GM12891 (cell line): ENCODE measurements at regions not wholly inside any gene's neighbourhood (a gene's known extent, or its start where the extent isn't known, plus 50 kb on each side); places are given as distances from the start of the nearest gene placed in this dataset.
"Not testable (repeated sequence)": the region's sequence is repeated elsewhere in the genome, so short reads cannot be mapped to it uniquely, and the experiment has no call there.

Source experiments
- DNase-seq: peaks from one replicate; pipeline ENCODE4 v3.0.0; 2011; ENCODE audit warnings: low spot score; ENCODE audit not compliant: insufficient read length
- FAIRE-seq: peaks from 2 replicates; lab custom pipeline; 2011; peaks lifted over from hg19 to GRCh38; lab: Jason Lieb, UNC
- PAX5 ChIP-seq: IDR thresholded peaks from 2 replicates; pipeline ENCODE4 v1.6.1; 2011; ENCODE audit warnings: low read length, moderate library complexity, mild to moderate bottlenecking; ENCODE audit not compliant: insufficient read depth, severe bottlenecking
- POLR2A ChIP-seq: IDR thresholded peaks from 2 replicates; pipeline ENCODE4 v1.6.1; 2011; ENCODE audit warnings: low read depth, low read length, control low read depth
- POLR2AphosphoS5 ChIP-seq: IDR thresholded peaks from 2 replicates; pipeline ENCODE4 v1.6.1; 2011; ENCODE audit warnings: low read depth, low read length, control low read depth
- POU2F2 ChIP-seq: IDR thresholded peaks from 2 replicates; pipeline ENCODE4 v1.6.1; 2011; ENCODE audit warnings: low read depth, mild to moderate bottlenecking, control low read depth, low read length, moderate library complexity
- SPI1 ChIP-seq: IDR thresholded peaks from 2 replicates; pipeline ENCODE4 v1.6.1; 2011; ENCODE audit warnings: low read depth, low read length, control low read depth
- TAF1 ChIP-seq: IDR thresholded peaks from 2 replicates; pipeline ENCODE4 v1.6.1; 2011; ENCODE audit warnings: low read depth, low read length, control low read depth

DNA sequence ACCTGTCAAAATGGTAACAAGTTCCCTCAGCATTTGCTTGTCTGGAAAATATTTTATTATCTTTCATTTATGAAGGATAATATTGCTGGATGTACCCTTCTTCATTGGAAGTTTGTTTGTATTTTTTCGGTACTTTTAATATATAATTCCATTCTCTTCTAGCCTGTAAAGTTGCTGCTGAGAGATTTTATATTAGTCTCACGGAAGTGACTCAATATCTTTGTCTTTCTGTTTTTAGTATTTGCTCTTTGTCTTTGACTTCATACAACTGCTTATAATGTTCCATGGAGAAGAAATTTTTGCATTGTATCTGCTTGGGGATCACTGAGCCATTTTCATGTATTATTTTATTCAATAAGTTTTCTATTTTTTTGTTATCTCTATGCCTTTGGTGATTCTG lies 1777.5 kb downstream of the BRINP3 start:
- FAIRE-seq = no peak
- no peak for DNase-seq
- no peak for TF ChIP-seq POLR2AphosphoS5
- TF ChIP-seq PAX5 = no peak
- TF ChIP-seq POLR2A = no peak
- TF ChIP-seq TAF1 = no peak
- TF ChIP-seq POU2F2 = no peak
- TF ChIP-seq SPI1 = no peak

DNA sequence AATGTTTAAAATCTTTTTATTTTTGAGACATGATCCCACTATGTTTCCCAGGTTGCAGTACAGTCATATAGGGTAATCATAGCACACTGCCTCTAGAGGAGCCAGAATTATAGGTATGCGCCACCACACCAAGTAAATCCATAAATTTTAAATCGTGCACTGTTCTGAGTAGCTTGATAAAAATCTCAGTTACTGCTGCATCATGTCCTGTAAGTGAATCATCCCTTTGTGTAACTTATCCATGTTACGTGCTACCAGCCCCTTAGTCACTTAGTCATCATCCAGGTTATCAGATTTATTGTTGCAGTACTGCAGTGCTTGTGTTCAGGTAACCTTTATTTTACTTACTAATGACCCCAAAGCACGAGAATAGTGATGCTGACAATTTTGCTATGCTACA lies 1770.9 kb downstream of the BRINP3 start:
- TF ChIP-seq PAX5 (no peak), POU2F2 (no peak), SPI1 (no peak), POLR2A (no peak), TAF1 (no peak)
- no peak for FAIRE-seq
- DNase-seq = no peak

- TF ChIP-seq TAF1 (no peak), POLR2AphosphoS5 (no peak), POU2F2 (no peak), PAX5 (no peak), SPI1 (no peak), POLR2A (no peak)
- FAIRE-seq = no peak
- no peak for DNase-seq
Observed at GRCh38 chr1:188708795-188709535, 1768.7 kb downstream of the BRINP3 start.

DNA sequence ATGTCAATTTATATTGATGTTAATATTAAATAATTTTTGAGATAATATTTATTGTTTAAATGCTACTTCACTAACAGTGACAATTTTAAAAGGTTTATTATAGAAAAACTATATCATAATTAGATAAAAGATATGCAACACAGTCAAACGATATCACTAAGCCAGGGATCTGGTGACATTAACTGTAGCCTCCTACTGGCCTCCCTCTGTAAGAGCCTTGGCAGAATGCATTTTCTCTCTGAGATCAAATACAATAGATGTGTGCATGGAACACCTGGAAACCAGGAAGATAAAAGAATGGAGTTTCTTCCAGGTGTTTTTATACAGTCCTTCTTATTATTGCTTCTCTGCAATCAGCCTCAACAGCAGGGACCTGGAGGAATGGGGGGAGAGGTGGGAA lies 1762.1 kb downstream of the BRINP3 start:
- FAIRE-seq = no peak
- no peak for DNase-seq
- TF ChIP-seq POU2F2 (no peak), POLR2A (no peak), TAF1 (no peak), PAX5 (no peak), POLR2AphosphoS5 (no peak), SPI1 (no peak)

- DNase-seq = no peak
- no peak for FAIRE-seq
- peak; percentile 90 for TF ChIP-seq SPI1
- TF ChIP-seq TAF1 = no peak
Observed at GRCh38 chr1:188719735-188720134, 1757.9 kb downstream of the BRINP3 start.

- TF ChIP-seq PAX5 (no peak), SPI1 (no peak), POLR2AphosphoS5 (no peak), POLR2A (no peak), TAF1 (no peak), POU2F2 (no peak)
- no peak for FAIRE-seq
- DNase-seq = no peak
Observed at GRCh38 chr1:188723332-188724020, 1754.2 kb downstream of the BRINP3 start.

DNA sequence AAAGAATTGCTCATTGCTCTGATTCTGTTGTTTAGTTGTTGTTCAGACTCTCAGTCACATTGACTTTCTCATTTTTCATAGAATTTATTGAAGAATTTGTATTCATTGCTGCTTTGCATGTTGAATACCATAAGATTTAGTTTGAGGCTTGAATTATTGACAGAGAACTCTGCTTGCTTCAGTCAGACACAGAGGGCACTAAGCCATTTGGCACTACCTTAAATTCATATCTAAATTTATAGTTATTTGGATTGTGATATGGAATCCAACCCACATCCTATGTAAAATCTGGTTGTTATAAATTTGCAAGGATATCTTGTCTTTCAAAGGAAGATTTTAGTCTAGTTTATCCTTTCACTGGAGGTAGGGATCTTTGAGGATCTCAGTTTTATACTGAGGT lies 1748.6 kb downstream of the BRINP3 start:
- DNase-seq (no peak), FAIRE-seq (no peak)
- TF ChIP-seq PAX5 = no peak
- no peak for TF ChIP-seq SPI1
- no peak for TF ChIP-seq POLR2A

DNA sequence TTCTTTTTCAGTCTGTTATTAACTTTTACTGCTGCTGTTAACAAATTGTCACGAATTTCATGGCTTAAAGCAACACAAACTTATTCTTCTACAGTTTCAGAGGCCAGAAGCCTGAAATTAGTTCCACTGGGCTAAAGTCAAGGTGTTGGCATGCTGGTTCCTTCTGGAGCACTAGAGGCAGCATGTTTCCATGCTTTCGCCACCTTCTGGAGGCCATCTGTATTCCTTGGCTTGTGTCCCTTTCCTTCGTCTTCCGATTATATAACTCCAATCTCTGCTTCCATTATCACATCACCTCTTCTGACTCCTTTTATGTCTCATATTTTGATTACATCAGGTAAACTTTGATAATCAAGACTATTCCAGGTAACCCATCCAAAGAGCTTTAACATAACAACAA lies 1742.1 kb downstream of the BRINP3 start:
- DNase-seq = no peak
- TF ChIP-seq POLR2AphosphoS5 = no peak
- no peak for TF ChIP-seq SPI1
- TF ChIP-seq PAX5 = no peak
- no peak for TF ChIP-seq POU2F2
- TF ChIP-seq POLR2A = no peak
- TF ChIP-seq TAF1 = no peak
- FAIRE-seq = no peak

DNA sequence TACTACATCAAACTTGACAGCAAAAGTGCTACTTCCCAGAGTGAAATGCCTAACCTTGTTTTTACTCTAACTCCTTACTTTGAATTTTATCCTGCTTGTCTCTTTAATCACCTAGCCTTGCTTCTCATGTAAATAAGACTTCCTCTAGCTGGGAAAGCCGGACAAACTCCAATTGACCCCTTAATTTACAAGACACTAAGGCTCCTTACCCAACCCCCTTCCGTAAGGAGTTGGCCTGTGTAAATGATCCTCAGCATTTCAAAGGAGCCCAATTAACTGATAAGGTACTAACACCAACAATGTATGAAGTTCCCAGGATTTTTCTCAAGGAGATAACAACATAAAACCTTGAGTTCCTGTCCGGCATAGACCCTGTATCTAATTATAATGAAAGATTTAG lies 1728.4 kb downstream of the BRINP3 start:
- DNase-seq, FAIRE-seq: not testable (repeated sequence)

GRCh38 chr1:188752027-188752426 lies 1725.6 kb downstream of the BRINP3 start:
- DNase-seq, FAIRE-seq: not testable (repeated sequence)

DNA sequence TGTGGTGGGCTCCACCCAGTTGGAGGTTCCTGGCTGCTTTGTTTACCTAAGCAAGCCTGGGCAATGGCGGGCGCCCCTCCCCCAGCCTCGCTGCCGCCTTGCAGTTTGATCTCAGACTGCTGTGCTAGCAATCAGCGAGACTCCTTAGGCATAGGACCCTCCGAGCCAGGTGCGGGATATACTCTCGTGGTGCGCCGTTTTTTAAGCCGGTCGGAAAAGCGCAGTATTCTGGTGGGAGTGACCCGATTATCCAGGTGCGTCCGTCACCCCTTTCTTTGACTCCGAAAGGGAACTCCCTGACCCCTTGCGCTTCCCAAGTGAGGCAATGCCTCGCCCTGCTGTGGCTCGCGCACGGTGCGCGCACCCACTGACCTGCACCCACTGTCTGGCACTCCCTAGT lies 1719.9 kb downstream of the BRINP3 start:
- not testable (repeated sequence) for FAIRE-seq, DNase-seq
